ENCODE measurements at regions not wholly inside any gene's neighbourhood (a gene's known extent, or its start where the extent isn't known, plus 50 kb on each side); places are given as distances from the start of the nearest gene placed in this dataset.

DNA sequence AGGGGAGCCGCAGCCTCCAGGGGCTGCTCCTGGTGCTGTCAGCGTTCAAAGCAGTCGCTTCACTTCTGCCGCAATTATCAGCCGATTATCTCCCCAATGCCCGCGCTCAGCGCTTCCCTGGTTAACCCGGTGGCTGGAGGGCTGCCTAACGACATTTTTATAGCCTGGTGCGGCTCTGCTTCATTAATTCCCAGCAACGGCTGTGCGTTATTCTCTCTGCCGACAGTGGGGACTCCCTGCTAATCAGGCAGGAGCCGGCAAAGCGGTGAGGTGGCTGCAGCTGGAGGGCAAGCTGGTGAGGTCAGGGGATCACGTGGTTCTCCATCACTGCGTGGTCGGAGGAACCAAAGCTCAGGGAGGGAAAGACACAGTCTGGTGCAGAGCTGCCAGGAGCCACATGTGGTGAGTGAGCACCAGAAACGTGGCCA is 62.9 kb downstream of the GLRX5 start:
- Mint-ChIP-seq H3K9me3 (ENCODE audit: low read depth, unreplicated experiment) (no peaks in the 10 kb centered on the region), H3K27ac (ENCODE audit: unreplicated experiment) (no peak overlapping the region), H3K4me1 (ENCODE audit: low read depth, unreplicated experiment) (no peaks in the 10 kb centered on the region), H3K36me3 (ENCODE audit: insufficient read depth, unreplicated experiment) (no peaks in the 10 kb centered on the region), H3K4me3 (ENCODE audit: low read depth, unreplicated experiment) (no peak overlapping the region), H3K27me3 (ENCODE audit: unreplicated experiment) (no peaks in the 10 kb centered on the region)
- intact Hi-C loops (cut with micrococcal nuclease; ENCODE audit: unreplicated experiment): no loop called here
- no TSS peak for BruUV-seq (replicated peaks)
- TF ChIP-seq, protein P1, sequence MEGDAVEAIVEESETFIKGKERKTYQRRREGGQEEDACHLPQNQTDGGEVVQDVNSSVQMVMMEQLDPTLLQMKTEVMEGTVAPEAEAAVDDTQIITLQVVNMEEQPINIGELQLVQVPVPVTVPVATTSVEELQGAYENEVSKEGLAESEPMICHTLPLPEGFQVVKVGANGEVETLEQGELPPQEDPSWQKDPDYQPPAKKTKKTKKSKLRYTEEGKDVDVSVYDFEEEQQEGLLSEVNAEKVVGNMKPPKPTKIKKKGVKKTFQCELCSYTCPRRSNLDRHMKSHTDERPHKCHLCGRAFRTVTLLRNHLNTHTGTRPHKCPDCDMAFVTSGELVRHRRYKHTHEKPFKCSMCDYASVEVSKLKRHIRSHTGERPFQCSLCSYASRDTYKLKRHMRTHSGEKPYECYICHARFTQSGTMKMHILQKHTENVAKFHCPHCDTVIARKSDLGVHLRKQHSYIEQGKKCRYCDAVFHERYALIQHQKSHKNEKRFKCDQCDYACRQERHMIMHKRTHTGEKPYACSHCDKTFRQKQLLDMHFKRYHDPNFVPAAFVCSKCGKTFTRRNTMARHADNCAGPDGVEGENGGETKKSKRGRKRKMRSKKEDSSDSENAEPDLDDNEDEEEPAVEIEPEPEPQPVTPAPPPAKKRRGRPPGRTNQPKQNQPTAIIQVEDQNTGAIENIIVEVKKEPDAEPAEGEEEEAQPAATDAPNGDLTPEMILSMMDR (IDR thresholded peaks at IDR 0.05; ENCODE audit: unreplicated experiment): no peak
- no peak for DNase-seq
- CTCF ChIA-PET: no interaction called here

DNA sequence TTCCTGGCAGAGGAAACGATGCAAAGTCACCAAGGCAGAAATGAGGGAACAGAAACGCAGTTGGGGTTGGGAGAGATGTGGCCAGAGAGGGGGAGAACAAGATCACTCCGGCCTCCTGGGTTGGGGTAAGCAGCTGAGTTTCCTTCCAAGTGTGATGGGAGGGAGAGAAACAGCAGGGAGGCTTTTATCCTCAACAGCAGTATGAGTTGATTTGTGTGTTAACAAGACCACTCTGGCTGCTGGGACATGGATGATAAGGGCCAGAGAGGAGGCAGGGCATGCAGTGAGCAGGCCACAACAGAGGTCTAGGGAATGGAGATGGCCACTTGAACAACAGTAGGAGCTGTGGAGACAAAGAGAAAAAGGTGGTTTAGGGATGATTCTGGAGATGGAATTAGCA is 66.8 kb downstream of the GLRX5 start:
- DNase-seq: no peak
- no TSS peak for BruUV-seq (replicated peaks)
- no peak overlapping the region for H3K27ac Mint-ChIP-seq (ENCODE audit: unreplicated experiment)
- H3K4me3 Mint-ChIP-seq (ENCODE audit: low read depth, unreplicated experiment): no peak overlapping the region
- TF ChIP-seq, protein P1 (IDR thresholded peaks at IDR 0.05; ENCODE audit: unreplicated experiment): no peak
- H3K36me3 Mint-ChIP-seq (ENCODE audit: insufficient read depth, unreplicated experiment): no peaks in the 10 kb centered on the region
- H3K27me3 Mint-ChIP-seq (ENCODE audit: unreplicated experiment): peaks cover 8% of the 10 kb centered on the region
- CTCF ChIA-PET: no interaction called here
- no peaks in the 10 kb centered on the region for H3K4me1 Mint-ChIP-seq (ENCODE audit: low read depth, unreplicated experiment)
- H3K9me3 Mint-ChIP-seq (ENCODE audit: low read depth, unreplicated experiment): no peaks in the 10 kb centered on the region
- intact Hi-C loops (cut with micrococcal nuclease; ENCODE audit: unreplicated experiment): no loop called here

DNA sequence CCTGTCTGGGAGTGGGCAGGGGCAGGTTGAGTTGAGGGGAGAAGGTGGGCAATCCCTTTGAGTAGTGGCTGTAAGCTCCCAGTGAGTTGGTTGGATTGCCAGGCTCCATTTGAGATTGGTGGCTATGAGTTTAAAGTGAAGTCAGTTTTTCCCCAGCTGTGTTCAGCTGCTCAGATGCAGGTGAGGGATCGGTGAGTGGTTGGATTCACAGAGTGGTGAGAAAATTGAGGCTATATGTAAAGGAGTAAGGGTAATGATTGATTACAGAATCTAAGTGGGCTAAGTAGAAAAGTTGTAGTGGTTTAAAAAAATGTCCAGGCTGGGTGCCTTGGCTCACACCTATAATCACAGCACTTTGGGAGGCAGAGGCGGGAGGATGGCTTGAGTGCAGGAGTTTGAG is 68.6 kb downstream of the GLRX5 start:
- TF ChIP-seq, protein P1 (IDR thresholded peaks at IDR 0.05; ENCODE audit: unreplicated experiment): no peak
- intact Hi-C loops (cut with micrococcal nuclease; ENCODE audit: unreplicated experiment): no loop called here
- CTCF ChIA-PET: no interaction called here
- no peak for DNase-seq
- H3K27ac Mint-ChIP-seq (ENCODE audit: unreplicated experiment): no peak overlapping the region
- peaks cover 26% of the 10 kb centered on the region for H3K27me3 Mint-ChIP-seq (ENCODE audit: unreplicated experiment)
- H3K4me1 Mint-ChIP-seq (ENCODE audit: low read depth, unreplicated experiment): no peaks in the 10 kb centered on the region
- no peaks in the 10 kb centered on the region for H3K36me3 Mint-ChIP-seq (ENCODE audit: insufficient read depth, unreplicated experiment)
- BruUV-seq (replicated peaks): no TSS peak
- no peaks in the 10 kb centered on the region for H3K9me3 Mint-ChIP-seq (ENCODE audit: low read depth, unreplicated experiment)
- no peak overlapping the region for H3K4me3 Mint-ChIP-seq (ENCODE audit: low read depth, unreplicated experiment)

DNA sequence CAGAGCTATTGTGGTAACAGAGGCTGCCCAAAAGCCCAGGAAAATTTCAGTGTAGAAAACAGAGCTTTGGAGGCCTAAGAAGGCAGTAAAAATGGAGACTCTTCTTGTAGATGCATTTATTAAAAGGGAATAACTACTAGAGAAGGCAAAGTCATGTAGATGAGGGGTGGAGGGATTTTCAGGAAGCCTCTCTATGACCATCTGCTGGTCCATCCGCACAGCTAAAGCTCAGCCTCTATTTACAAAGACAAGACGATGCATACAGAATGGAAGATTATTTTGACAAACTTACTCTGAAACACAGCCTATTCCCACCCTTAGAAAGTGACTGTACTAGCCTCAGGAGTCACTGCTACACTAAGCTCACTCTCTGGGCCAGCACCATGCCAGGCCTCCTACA is 71.4 kb downstream of the GLRX5 start:
- CTCF ChIA-PET: no interaction called here
- Mint-ChIP-seq H3K9me3 (ENCODE audit: low read depth, unreplicated experiment) (no peaks in the 10 kb centered on the region), H3K27me3 (ENCODE audit: unreplicated experiment) (peaks cover 54% of the 10 kb centered on the region), H3K4me1 (ENCODE audit: low read depth, unreplicated experiment) (no peaks in the 10 kb centered on the region), H3K4me3 (ENCODE audit: low read depth, unreplicated experiment) (no peak overlapping the region), H3K36me3 (ENCODE audit: insufficient read depth, unreplicated experiment) (no peaks in the 10 kb centered on the region), H3K27ac (ENCODE audit: unreplicated experiment) (no peak overlapping the region)
- intact Hi-C loops (cut with micrococcal nuclease; ENCODE audit: unreplicated experiment): loop anchor here (5.0 kb wide), 1 partner anchor 166 kb away; no protein-coding TSS in a partner anchor
- no TSS peak for BruUV-seq (replicated peaks)
- TF ChIP-seq, protein P1 (IDR thresholded peaks at IDR 0.05; ENCODE audit: unreplicated experiment): no peak
- DNase-seq: no peak

All from Calu3 (cell line).